NCI-H1105 treated with DMSO at 0.1 percent for 48 hours (cell line): ENCODE measurements at regions not wholly inside any gene's neighbourhood (a gene's known extent, or its start where the extent isn't known, plus 50 kb on each side); places are given as distances from the start of the nearest gene placed in this dataset.
"Not testable (repeated sequence)": the region's sequence is repeated elsewhere in the genome, so short reads cannot be mapped to it uniquely, and the experiment has no call there.

Experiments used
- DNase-seq: peaks from one replicate; lab custom pipeline; 2025; lab: John Stamatoyannopoulos, UW

DNA sequence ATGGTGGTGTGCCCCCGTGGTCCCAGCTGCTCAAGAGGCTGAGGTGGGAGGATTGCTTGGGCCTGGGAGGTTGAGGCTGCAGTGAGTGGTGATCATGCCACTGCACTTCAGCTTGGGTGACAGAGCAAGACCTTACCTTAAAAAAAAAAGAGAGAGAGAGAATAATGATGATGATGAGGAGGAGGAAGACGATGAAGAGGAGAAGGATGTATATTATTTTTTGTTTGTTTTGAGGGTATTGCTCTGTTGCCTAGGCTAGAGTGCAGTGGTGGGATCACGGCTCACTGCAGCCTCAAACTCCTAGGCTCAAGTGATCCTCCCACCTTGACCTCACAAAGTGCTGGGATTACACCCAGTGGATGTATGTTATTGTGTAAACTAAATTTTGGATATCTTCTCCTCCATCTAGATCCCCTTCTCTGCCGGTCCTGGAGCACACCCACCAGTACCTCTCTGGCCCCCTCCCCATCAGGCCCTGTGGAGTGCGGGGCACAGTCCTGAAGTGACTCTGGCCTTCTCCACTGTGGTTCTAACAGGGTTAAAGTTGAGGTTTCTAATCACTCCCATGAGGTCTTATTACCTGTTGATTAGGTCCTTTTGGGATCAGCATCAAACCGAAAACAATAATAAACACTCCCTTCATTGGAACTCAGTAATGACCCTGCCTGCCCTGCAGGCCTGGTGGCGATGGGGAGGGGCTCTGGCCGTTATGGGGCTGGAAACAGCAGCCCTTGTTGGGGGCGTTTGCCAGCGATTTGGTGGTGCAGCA lies 60.5 kb upstream of the ZFHX3 start:
- DNase-seq: no peak

GRCh38 chr16:73107371-73107770 lies 59.4 kb upstream of the ZFHX3 start:
- DNase-seq: no peak

DNA sequence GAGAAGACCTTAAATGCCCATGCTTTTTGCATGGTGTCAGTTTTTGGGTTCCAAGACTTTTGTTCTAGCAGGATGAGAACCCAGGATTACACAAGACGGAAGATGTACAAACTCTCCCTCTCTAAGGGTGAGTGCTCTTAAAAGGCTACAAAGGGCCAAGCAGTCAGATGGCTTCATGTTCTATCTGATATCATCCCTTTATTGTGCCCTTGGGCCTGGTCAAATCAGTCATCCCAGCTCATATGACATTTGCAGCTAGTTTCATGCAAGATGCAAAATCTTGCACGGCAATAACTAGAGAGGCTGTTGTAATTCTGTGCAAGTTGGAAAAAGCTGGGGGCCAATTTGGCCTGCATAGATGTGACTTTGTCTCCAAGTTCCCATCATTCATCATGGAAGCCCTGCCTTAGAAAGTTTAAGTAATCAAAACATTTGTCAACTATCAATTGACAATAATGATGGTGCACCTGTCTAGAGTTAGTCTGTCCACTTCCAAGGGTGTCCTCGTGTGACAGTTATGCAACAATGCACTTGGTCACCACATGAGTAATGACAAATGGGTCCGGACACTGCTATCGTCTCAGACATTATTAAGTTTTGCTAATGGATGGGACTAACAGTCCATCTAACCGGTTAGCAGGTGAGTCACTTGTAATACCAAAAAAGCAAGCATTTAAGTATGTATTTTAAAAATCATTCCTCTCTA lies 58.6 kb upstream of the ZFHX3 start:
- no peak for DNase-seq

DNA sequence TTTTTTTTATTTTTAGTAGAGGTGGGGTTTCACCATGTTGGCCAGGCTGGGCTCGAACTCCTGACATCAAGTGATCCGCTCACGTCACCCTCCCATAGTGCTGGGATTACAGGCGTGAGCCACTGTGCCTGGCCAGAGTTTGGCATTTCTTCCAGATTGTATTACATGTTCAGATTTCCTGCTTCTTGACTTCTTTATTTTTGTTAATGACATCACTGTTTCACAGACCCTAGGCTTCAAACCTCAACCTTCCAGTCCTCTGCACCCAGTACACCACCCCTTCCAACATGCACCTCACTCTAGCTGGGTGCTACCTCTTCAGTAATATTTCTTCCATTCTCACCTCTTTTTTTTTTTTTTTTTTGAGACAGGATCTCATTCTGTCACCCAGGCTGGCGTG lies 53.6 kb upstream of the ZFHX3 start:
- DNase-seq: no peak

GRCh38 chr16:73099601-73100000 lies 51.7 kb upstream of the ZFHX3 start:
- not testable (repeated sequence) for DNase-seq
